Activated CD4-positive, CD25-positive, alpha-beta regulatory T cell treated with anti-CD3 and anti-CD28 coated beads, Interleukin-2, amount 50 U/mL, for 72 hours (primary cell): ENCODE measurements at regions not wholly inside any gene's neighbourhood (a gene's known extent, or its start where the extent isn't known, plus 50 kb on each side); places are given as distances from the start of the nearest gene placed in this dataset.

Experiments used
- DNase-seq: peaks from one replicate; pipeline ENCODE4 v3.0.0; 2021

DNA sequence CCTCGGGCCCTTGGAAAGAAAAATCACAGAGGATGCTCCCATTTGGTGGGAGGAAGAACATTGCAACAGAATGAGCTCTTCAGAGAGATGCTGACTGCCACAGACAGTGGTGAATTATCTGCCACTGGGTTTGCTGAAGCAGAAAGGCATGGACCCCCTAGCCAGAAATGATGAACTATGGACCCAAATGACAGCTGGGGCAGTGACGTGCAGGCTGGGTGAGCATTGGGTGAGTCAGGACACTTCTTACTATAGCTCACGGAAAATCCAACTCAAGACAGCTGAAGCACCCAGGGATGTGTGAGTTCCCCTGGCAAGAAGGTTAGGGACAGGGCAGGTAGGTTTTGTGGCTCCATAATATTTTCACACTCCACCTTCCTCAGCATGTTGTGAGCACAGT lies 993.2 kb downstream of the BCL11B start:
- DNase-seq, result no peak

DNA sequence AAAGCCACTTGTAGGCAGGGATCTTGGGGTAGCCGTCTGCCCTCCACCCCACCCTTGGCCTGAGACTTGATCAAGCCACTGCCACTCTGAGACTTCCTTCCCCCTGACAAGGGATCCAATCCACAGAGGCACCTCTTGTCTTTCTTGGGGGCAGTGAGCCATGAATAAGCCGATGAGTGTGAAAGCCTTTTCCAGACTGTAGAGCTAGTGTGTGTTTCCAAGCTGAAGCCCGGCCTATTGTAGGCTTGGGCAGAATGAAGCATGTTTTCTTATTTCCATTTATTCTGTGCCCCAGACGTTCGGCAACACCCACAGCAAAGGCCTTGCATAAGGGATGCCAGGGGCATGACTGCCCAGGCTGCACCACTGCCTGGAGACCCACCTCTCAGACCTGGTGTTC lies 991.6 kb downstream of the BCL11B start:
- no peak for DNase-seq

DNA sequence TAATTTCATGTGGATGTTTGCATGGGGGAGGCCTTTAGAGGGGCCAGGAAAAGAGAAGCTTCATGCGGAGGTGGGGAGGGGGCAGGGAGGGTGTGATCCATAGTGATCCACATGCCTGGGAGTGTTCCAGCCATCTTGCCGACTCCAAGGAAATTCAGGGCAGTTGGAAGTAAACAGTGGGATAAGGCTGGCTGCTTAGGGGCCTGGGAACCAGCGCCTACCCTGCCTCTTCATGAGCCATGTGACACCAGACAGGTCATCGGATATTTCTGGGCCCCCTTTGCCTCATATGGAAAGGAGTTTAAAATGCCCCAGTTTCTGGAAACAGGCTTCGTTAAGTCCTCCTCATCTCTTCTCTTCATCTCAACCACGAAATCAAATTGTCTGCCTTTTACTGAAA lies 983.2 kb downstream of the BCL11B start:
- DNase-seq, result no peak

DNA sequence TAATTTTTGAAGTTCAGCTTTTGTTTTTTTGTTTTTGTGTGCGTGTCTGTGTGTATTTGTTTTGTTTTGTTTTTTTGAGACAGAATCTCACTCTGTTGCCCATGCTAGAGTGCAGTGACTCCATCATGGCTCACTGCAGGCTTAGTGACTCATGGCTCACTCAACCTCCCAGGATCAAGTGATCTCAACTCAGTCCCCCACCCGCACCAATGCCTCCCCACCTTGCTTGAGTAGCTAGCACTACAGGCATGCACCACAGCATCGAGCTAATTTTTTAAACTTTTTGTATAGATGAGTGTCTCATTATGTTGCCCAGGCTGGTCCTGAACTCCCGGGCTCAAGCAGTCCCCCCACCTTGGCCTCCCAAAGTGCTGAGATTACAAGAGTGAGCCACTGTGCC lies 981.4 kb downstream of the BCL11B start:
- no peak for DNase-seq

GRCh38 chr14:98292191-98292590 lies 979.8 kb downstream of the BCL11B start:
- DNase-seq, result no peak

DNA sequence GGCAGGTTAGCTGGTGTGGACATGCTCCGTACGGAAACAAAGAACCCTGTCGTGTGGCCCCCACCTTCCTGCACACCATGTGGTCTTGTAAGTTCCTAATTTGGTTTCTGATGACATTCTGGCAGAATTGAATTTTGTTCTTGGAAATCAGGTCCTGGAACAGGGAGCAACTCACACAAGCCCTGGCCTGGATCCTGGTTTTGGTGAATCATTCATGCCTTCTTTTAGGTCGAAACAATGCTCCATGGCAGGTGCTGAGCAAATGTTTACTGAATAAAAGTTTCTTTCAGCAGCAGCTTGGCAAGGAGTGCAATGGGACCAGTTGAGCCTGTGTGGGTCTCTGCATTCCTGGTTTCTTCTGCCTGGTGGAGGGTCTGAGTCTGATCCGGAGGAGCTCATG lies 978.4 kb downstream of the BCL11B start:
- DNase-seq, result no peak

GRCh38 chr14:98296895-98297294 lies 975.1 kb downstream of the BCL11B start:
- no peak for DNase-seq

- no peak for DNase-seq
Observed at GRCh38 chr14:98297567-98297966, 974.4 kb downstream of the BCL11B start.

- DNase-seq, result no peak
Observed at GRCh38 chr14:98298481-98299244, 973.3 kb downstream of the BCL11B start.

DNA sequence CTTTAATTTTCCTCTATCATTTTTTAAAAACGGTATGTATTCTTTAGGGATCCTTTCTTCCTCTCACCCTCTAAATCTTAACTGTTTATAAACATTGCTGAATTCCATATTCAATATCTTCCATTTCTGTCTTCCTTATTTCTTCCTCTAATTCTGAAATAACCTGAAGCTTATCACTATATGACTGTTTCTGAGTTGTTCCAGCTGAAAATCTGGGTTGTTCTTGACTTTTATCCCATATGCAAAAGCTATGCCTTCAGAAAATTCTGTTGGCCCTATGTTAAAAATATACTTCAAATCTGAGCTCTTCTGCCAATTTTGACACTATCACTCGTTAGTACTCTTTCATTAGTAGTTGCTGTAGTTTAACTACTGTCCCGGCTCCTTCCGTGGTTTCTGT lies 970.3 kb downstream of the BCL11B start:
- DNase-seq, result no peak

- no peak for DNase-seq
Observed at GRCh38 chr14:98304574-98304973, 967.4 kb downstream of the BCL11B start.

DNA sequence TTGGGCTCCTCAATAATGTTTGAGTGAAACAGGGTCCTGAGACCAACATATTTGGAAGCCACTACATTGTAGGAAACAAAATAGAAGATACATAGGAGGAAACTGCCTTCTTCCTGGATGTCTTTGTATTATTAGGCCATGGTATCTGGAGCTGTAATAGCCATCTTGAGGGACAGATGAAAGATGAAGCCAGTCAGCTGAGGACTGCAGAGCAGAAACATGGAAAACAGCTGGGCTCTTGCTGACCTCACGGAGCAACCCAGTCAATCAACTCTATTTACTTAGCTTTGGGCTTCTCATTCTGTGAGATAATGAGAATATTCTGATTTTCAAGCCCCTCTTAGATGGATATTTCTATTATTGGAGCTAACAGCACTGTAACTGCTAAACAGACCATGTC lies 962.4 kb downstream of the BCL11B start:
- DNase-seq, result no peak

GRCh38 chr14:98312006-98312405 lies 960.0 kb downstream of the BCL11B start:
- DNase-seq, result no peak

DNA sequence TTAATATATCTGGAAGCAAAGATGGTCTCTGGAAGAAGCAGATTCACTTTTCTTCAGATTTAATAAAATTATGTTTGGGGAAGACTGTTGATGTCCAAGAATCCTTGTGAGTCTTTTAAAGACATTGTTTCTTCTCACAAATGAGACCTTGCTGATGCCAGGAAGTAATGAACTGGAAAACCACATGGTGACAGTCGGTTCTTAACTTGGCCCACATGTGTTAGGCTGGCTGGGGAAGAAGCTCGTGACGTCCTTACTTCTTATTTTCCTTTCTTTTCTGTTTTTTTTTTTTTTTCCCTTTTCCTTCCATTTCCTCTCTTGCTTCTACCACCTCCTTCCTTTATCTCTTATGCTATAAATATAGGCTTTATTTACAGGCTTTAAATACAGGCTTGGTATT lies 950.2 kb downstream of the BCL11B start:
- no peak for DNase-seq

DNA sequence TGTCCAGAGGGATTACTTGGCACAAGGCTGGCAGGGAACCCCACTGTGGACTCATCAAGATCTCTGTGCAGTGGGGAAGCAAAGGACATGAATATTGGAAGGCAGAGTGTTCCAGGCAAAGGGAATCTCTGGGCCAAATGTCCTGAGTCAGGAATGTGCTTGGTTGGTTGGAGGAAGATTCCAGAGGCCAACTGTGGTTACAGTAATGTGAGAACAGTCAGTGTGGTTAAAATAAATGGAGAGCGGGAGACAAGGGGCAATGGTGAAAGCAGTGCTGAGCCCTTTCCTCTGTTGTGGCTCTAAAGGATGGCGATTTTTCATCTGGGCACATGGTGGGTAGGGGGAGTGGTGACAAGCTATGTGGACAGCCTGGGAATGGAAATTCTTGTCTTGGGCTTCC lies 948.2 kb downstream of the BCL11B start:
- no peak for DNase-seq

DNA sequence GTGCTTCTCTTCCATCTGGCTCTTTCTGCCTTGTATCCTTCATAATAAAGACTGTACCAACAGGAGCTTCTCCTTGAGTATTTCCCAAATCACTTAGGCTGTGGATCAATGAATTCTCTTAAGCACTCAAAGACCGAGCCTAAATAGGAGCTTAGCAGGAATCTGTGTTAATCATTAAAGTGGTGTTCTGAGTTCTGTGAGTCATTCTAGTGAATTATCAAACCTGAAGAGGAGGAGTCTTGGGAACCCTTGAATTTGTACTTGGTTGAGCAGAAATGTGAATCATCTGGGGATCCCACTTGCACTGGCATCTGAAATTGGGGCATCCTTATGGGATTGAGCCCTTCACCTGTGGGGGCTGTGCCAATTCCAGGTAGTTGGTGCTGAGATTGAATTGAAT lies 946.2 kb downstream of the BCL11B start:
- DNase-seq, result no peak

DNA sequence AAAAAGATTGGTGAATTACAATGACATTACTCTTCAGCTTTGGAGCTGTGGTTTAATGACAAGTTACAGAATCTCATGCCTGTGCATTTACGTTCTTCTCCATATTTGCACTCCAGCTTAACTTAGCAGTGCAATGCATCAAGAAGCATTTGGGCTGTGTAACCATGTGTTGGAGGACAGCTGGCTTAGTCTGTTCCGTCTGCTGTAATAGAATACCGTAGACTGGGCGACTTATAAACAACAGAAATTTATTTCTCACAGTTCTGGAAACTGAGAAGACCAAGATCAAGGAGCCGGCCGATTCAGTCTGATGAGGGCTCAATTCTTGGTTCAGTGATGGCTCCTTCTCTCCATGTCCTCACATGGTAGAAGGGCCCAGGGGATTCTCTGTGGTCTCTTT lies 943.5 kb downstream of the BCL11B start:
- DNase-seq, result no peak

- DNase-seq, result no peak
Observed at GRCh38 chr14:98334186-98334585, 937.8 kb downstream of the BCL11B start.

DNA sequence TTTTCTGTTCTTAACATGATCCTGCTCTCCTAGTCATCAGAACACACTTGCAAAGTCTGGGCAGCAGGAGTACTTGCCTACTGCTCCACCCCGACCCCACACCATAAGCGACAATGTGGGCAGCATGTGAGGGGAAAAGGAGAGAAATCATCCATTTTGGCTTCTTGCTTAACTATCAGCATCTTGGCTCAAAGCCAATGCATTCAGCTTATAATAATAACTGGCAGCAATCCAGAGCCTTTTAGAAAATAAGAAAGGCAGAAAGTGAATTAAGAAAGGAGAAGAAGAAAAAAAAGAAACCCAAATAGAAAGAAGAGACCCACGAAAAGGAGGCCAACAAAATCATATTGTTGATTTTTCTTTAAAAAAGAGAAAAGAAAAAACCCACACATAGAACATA lies 930.8 kb downstream of the BCL11B start:
- DNase-seq, result no peak

GRCh38 chr14:98345161-98345560 lies 926.8 kb downstream of the BCL11B start:
- no peak for DNase-seq

DNA sequence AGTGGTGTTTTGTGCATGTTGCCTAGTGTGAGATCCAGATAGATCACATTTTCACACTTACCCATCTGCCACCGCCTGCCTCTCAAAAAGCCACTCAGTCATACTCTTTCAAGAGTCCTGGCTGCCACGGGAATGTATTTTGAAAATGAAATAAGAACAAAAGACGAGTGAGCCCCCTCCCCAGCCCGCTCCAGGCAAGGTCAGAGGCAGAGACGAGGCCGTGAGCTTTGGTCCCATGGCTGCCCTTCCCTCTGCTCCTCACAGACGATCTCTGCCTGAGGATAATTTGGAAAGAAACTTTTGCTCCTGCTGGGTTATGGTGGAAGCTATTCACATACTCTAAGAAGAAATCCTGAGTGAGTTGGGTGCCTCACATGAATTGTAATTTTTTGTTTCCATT lies 924.3 kb downstream of the BCL11B start:
- no peak for DNase-seq

DNA sequence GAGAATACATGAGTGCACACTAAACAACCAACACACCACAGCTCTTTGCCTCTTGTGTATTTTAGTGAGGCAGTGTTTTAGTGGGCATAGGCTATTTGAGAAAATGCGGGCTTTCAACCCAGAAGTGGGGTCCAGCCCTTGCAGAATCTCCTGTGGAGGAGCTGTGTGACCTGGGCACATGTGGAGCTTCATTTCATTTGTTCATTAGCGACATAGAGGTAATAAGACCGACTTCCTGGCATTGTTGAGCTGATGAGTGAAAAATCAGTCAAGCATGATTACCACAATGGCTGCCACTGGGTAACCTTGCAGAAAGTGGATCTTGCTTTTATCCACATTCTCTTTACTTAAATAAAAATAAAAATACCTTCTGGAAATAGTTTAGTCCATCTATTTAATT lies 923.5 kb downstream of the BCL11B start:
- no peak for DNase-seq

DNA sequence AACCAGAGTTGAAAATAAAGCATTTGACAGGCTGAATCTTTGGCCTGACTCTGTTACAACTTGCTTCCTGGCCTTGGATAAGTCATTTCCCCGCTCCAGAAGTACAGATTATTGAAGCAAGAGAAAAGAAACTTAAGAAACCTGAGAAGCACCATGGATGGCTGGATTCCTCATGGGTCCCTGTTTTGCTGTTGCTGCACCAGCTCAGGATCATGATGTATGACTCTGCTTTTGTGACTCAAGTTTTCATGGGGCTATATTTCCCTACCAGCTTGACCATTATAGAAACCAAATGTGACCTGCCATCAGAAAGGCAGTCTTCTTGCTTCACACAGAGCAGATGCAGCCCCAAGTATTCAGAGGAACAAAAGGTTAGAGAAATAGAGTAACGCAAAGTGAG lies 921.8 kb downstream of the BCL11B start:
- no peak for DNase-seq

GRCh38 chr14:98364961-98365360 lies 907.0 kb downstream of the BCL11B start:
- no peak for DNase-seq

GRCh38 chr14:98366429-98366828 lies 905.6 kb downstream of the BCL11B start:
- no peak for DNase-seq

- no peak for DNase-seq
Observed at GRCh38 chr14:98368221-98368620, 903.8 kb downstream of the BCL11B start.
